Liver (tissue), 8 donors: ENCODE measurements at regions not wholly inside any gene's neighbourhood (a gene's known extent, or its start where the extent isn't known, plus 50 kb on each side); places are given as distances from the start of the nearest gene placed in this dataset.

Experiments
- DNase-seq: peaks from one replicate; pipeline ENCODE4 v3.0.0-alpha.2; 2017; ENCODE audit warnings: low spot score
- H3K27ac ChIP-seq, 2 donors: one replicate each; pipeline ENCODE4 v1.7.0; 2013; ENCODE audit warnings: inconsistent platforms in 2 of 2, low read length in 2 of 2, control low read depth in 1 of 2, low read depth in 1 of 2, mild to moderate bottlenecking in 1 of 2
- H3K27me3 ChIP-seq, 4 donors: one replicate each; pipeline versions ENCODE4 v1.6.1 to v1.7.0; 2013; ENCODE audit warnings: low read length in 3 of 4, inconsistent platforms in 1 of 4, mild to moderate bottlenecking in 1 of 4, moderate library complexity in 1 of 4; ENCODE audit not compliant: control insufficient read depth in 4 of 4, insufficient read depth in 4 of 4
- H3K36me3 ChIP-seq, 4 donors: one replicate each; pipeline versions ENCODE4 v1.6.1 to v1.7.0; 2013; ENCODE audit warnings: low read length in 3 of 4, mild to moderate bottlenecking in 3 of 4, low read depth in 1 of 4, moderate library complexity in 1 of 4; ENCODE audit not compliant: control insufficient read depth in 4 of 4, insufficient read depth in 3 of 4
- H3K4me1 ChIP-seq, 4 donors: one replicate each; pipeline versions ENCODE4 v1.6.1 to v1.7.0; 2013; ENCODE audit warnings: low read length in 3 of 4, mild to moderate bottlenecking in 3 of 4, moderate library complexity in 1 of 4; ENCODE audit not compliant: control insufficient read depth in 4 of 4, insufficient read depth in 4 of 4
- H3K4me3 ChIP-seq, 3 donors: one replicate each; pipeline versions ENCODE4 v1.6.1 to v1.7.0; 2013; ENCODE audit warnings: low read length in 3 of 3, control low read depth in 1 of 3, low read depth in 1 of 3, mild to moderate bottlenecking in 1 of 3
- H3K9ac ChIP-seq, 2 donors: one replicate each; pipeline ENCODE4 v1.7.0; 2013; ENCODE audit warnings: low read length in 2 of 2, mild to moderate bottlenecking in 2 of 2, moderate library complexity in 2 of 2, control low read depth in 1 of 2, low read depth in 1 of 2
- H3K9me3 ChIP-seq, 4 donors: one replicate each; pipeline versions ENCODE4 v1.6.1 to v1.7.0; 2013; ENCODE audit warnings: low read length in 3 of 4; ENCODE audit not compliant: control insufficient read depth in 4 of 4
- CTCF ChIP-seq: fragments of 150-350 bp; IDR thresholded peaks from 2 replicates; pipeline ENCODE4 v1.5.1; 2017; ENCODE audit warnings: improper control_type of control experiment, low read depth, low read length; ENCODE audit not compliant: missing input control
- EGR1 ChIP-seq, 2 donors: IDR thresholded peaks; 2 replicates each; pipeline ENCODE4 v1.6.1; 2016 to 2018; ENCODE audit warnings: antibody characterized with exemption in 2 of 2, low read depth in 2 of 2
- GABPA ChIP-seq, 2 donors: IDR thresholded peaks in 1 of 2; conservative IDR thresholded peaks in 1 of 2; 2 replicates each; pipeline ENCODE4 v1.6.1; 2016; ENCODE audit warnings: antibody characterized with exemption in 2 of 2, mild to moderate bottlenecking in 1 of 2, moderate library complexity in 1 of 2
- HNF4A ChIP-seq, 2 donors: conservative IDR thresholded peaks; 2 replicates each; pipeline ENCODE4 v1.6.1; 2016; ENCODE audit warnings: antibody characterized with exemption in 2 of 2, mild to moderate bottlenecking in 2 of 2
- HNF4G ChIP-seq: IDR thresholded peaks from 2 replicates; pipeline ENCODE4 v1.6.1; 2016; ENCODE audit warnings: antibody characterized with exemption
- JUND ChIP-seq, 2 donors: IDR thresholded peaks; 2 replicates each; pipeline ENCODE4 v1.6.1; 2016; ENCODE audit warnings: antibody characterized with exemption in 2 of 2
- NR2F2 ChIP-seq: IDR thresholded peaks from 2 replicates; pipeline ENCODE4 v1.6.1; 2016; ENCODE audit warnings: antibody characterized with exemption
- REST ChIP-seq: IDR thresholded peaks from 2 replicates; pipeline ENCODE4 v1.6.1; 2016; ENCODE audit warnings: antibody characterized with exemption, mild to moderate bottlenecking
- RXRA ChIP-seq, 2 donors: IDR thresholded peaks; 2 replicates each; pipeline ENCODE4 v1.6.1; 2017 to 2018; ENCODE audit warnings: antibody characterized with exemption in 2 of 2, mild to moderate bottlenecking in 1 of 2
- SP1 ChIP-seq: IDR thresholded peaks from 2 replicates; pipeline ENCODE4 v1.6.1; 2018; ENCODE audit warnings: antibody characterized with exemption, mild to moderate bottlenecking
- TAF1 ChIP-seq: conservative IDR thresholded peaks from 2 replicates; pipeline ENCODE4 v1.6.1; 2016; ENCODE audit warnings: antibody characterized with exemption, mild to moderate bottlenecking
- YY1 ChIP-seq: IDR thresholded peaks from 2 replicates; pipeline ENCODE4 v1.6.1; 2016; ENCODE audit warnings: antibody characterized with exemption, mild to moderate bottlenecking
- ZBTB33 ChIP-seq: IDR thresholded peaks from 2 replicates; pipeline ENCODE4 v1.6.1; 2016; ENCODE audit warnings: antibody characterized with exemption
- WGBS: extraction: QIAGEN DNeasy Blood & Tissue Kit; methylation state at CpG from one replicate; pipeline ENCODE4 v1.1.7; 2013; 5-methylcytosine and 5-hydroxymethylcytosine counted together
- TF ChIP-seq, protein P1 (sequence below): IDR thresholded peaks from 2 replicates; pipeline ENCODE4 v1.6.1; 2016; ENCODE audit warnings: antibody characterized with exemption
- donor health status: healthy.
- donor health status: healthy.
- donor health status: healthy.
- donor health status: healthy.
- donor health status: healthy.

DNA sequence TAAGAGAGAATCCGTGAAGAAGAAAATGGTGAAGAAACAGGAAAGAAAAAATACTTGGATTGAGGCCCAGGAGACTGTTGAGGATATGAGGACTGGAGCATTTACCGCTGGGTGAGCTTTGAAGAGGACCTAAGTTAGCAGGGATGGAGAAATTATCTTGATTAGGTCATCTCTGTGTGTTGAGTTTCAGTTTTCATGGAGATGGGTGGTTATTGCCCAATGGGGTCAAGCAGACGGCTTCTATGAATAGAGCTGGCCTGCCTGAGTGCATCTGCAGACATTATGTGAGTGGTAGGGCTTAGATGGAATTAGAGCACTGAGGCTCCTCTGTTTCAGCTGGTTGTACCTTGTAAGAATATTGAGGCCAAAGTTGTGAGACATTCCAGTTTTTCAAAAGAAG lies 245.4 kb upstream of the FBXL7 start:
- no peak for DNase-seq
- H3K4me3 ChIP-seq: no peak overlapping the region
- no peaks in the 10 kb centered on the region for H3K9me3 ChIP-seq
- no peaks in the 10 kb centered on the region for H3K36me3 ChIP-seq
- H3K4me1 ChIP-seq: no peaks in the 10 kb centered on the region
- H3K9ac ChIP-seq: no peak overlapping the region
- no peak overlapping the region for H3K27ac ChIP-seq
- H3K27me3 ChIP-seq: no peaks in the 10 kb centered on the region
- 82% methylated on average over 3 of the region's 3 CpGs for WGBS
- TF ChIP-seq TAF1 (no peak), HNF4G (no peak), YY1 (no peak), NR2F2 (no peak), REST (no peak), JUND (IDR thresholded peaks at IDR 0.05) (no peak), SP1 (no peak)
- TF ChIP-seq, protein P1, sequence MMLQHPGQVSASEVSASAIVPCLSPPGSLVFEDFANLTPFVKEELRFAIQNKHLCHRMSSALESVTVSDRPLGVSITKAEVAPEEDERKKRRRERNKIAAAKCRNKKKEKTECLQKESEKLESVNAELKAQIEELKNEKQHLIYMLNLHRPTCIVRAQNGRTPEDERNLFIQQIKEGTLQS: no peak

DNA sequence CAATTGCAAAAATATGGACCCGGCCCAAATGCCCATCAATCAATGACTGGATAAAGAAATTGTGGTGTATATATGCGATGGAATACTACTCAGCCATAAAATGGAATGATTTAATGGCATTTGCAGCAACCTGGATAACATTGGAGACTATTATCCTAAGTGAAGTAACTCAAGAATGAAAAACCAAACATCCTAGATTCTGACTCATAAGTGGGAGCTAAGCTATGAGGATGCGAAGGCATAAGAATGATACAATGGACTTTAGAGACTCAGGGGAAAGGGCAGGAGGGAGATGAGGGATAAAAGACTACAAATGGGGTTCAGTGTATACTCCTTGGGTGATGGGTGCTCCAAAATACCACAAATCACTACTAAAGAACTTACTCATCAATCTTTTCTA lies 247.6 kb upstream of the FBXL7 start:
- WGBS: 85% methylated on average over 3 of the region's 3 CpGs
- Histone ChIP-seq H3K27me3 (no peaks in the 10 kb centered on the region), H3K4me3 (no peak overlapping the region), H3K36me3 (no peaks in the 10 kb centered on the region), H3K4me1 (no peaks in the 10 kb centered on the region), H3K9ac (no peak overlapping the region), H3K27ac (no peak overlapping the region), H3K9me3 (no peaks in the 10 kb centered on the region)
- no peak for DNase-seq
- TF ChIP-seq GABPA (IDR thresholded peaks at IDR 0.05 in 1 of 2, conservative IDR thresholded peaks at IDR 0.05 in 1 of 2) (no peak), EGR1 (IDR thresholded peaks at IDR 0.05; ENCODE audit: low read depth in 2 of 2) (no peak), TAF1 (no peak), HNF4G (no peak), RXRA (IDR thresholded peaks at IDR 0.05) (no peak), HNF4A (conservative IDR thresholded peaks at IDR 0.05) (no peak), YY1 (no peak), CTCF (no peak), ZBTB33 (no peak)
- TF ChIP-seq, protein P1: no peak
